Keratinocyte (primary cell): ENCODE measurements at regions not wholly inside any gene's neighbourhood (a gene's known extent, or its start where the extent isn't known, plus 50 kb on each side); places are given as distances from the start of the nearest gene placed in this dataset.
"Not testable (repeated sequence)": the region's sequence is repeated elsewhere in the genome, so short reads cannot be mapped to it uniquely, and the experiment has no call there.

Experiments
- EZH2 ChIP-seq: IDR thresholded peaks from one replicate; pipeline ENCODE4 v1.6.1; 2012; ENCODE audit warnings: inconsistent platforms, mild to moderate bottlenecking, low read length, moderate library complexity
- TF ChIP-seq, protein P1 (sequence below), 3 experiments: IDR thresholded peaks in 1 of 3; conservative IDR thresholded peaks in 1 of 3; optimal IDR thresholded peaks in 1 of 3; 2 replicates in 2 of 3; 3 replicates in 1 of 3; pipeline versions ENCODE3 to v1.5.1; 2011; ENCODE audit warnings: low read length in 3 of 3, mild to moderate bottlenecking in 3 of 3, moderate library complexity in 2 of 3, control low read depth in 1 of 3, inconsistent platforms in 1 of 3; ENCODE audit not compliant: insufficient read depth in 2 of 3; ENCODE audit errors: extremely low read depth in 1 of 3

DNA sequence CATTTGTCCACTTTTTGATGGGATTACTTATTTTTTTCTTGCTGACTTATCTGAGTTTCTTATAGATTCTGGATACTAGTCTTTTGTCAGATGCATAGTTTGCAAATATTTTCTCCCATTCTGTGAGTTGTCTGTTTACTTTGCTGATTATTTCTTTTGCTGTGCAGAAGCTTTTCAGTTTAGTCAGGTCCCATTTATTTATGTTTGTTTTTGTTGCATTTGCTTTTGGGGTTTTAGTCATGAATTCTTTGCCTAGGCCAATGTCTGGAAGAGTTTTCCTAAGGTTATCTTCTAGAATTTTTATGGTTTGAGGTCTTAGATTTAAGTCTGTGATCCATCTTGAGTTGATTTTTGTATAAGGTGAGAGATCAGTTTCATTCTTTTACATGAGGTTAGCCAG is 149.5 kb downstream of the SPATA31D1 start:
- not testable (repeated sequence) for TF ChIP-seq EZH2
- TF ChIP-seq, protein P1, sequence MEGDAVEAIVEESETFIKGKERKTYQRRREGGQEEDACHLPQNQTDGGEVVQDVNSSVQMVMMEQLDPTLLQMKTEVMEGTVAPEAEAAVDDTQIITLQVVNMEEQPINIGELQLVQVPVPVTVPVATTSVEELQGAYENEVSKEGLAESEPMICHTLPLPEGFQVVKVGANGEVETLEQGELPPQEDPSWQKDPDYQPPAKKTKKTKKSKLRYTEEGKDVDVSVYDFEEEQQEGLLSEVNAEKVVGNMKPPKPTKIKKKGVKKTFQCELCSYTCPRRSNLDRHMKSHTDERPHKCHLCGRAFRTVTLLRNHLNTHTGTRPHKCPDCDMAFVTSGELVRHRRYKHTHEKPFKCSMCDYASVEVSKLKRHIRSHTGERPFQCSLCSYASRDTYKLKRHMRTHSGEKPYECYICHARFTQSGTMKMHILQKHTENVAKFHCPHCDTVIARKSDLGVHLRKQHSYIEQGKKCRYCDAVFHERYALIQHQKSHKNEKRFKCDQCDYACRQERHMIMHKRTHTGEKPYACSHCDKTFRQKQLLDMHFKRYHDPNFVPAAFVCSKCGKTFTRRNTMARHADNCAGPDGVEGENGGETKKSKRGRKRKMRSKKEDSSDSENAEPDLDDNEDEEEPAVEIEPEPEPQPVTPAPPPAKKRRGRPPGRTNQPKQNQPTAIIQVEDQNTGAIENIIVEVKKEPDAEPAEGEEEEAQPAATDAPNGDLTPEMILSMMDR (optimal IDR thresholded peaks at IDR 0.05 in 1 of 3, IDR thresholded peaks at IDR 0.05 in 1 of 3, conservative IDR thresholded peaks at IDR 0.05 in 1 of 3; ENCODE audit: extremely low read depth in 1 of 3, insufficient read depth in 2 of 3, low read length in 3 of 3) = not testable (repeated sequence)
